Progenitor cell of endocrine pancreas (in vitro differentiated cells): ENCODE measurements at regions not wholly inside any gene's neighbourhood (a gene's known extent, or its start where the extent isn't known, plus 50 kb on each side); places are given as distances from the start of the nearest gene placed in this dataset.

Experiments used
- DNase-seq: peaks from one replicate; pipeline ENCODE4 v3.0.0; 2021; ENCODE audit warnings: low spot score; ENCODE audit not compliant: unreplicated experiment
- H3K27ac Mint-ChIP-seq: 2 replicates; pipeline ENCODE4 v1.8.0; 2021; ENCODE audit warnings: mild to moderate bottlenecking, moderate library complexity, mixed read lengths
- H3K27me3 Mint-ChIP-seq: 2 replicates; pipeline ENCODE4 v1.8.0; 2021; ENCODE audit warnings: mixed read lengths
- H3K36me3 Mint-ChIP-seq: 2 replicates; pipeline ENCODE4 v1.8.0; 2022; ENCODE audit warnings: mixed read lengths; ENCODE audit not compliant: insufficient read depth
- H3K4me1 Mint-ChIP-seq: 2 replicates; pipeline ENCODE4 v1.8.0; 2021; ENCODE audit warnings: low read depth, mixed read lengths
- H3K4me3 Mint-ChIP-seq: 2 replicates; pipeline ENCODE4 v1.8.0; 2021; ENCODE audit warnings: low read depth, mild to moderate bottlenecking, moderate library complexity, mixed read lengths
- H3K9me3 Mint-ChIP-seq: 2 replicates; pipeline ENCODE4 v1.8.0; 2021; ENCODE audit warnings: low read depth, mixed read lengths
- CTCF ChIP-seq: fragments of 200-600 bp; sonication (generic); IDR thresholded peaks from one replicate; pipeline ENCODE4 v1.5.0; 2021; ENCODE audit warnings: antibody characterized with exemption, mild to moderate bottlenecking; ENCODE audit not compliant: unreplicated experiment

- no peaks in the 10 kb centered on the region for H3K4me1 Mint-ChIP-seq
- H3K27me3 Mint-ChIP-seq: peaks cover 14% of the 10 kb centered on the region
- no peak overlapping the region for H3K27ac Mint-ChIP-seq
- TF ChIP-seq CTCF: no peak
- no peak for DNase-seq
- H3K9me3 Mint-ChIP-seq: no peaks in the 10 kb centered on the region
- H3K36me3 Mint-ChIP-seq: no peaks in the 10 kb centered on the region
- no peak overlapping the region for H3K4me3 Mint-ChIP-seq
Measured at GRCh38 chr2:11014026-11014425, 102.3 kb downstream of the KCNF1 start.

- H3K4me1 Mint-ChIP-seq: peaks cover 2% of the 10 kb centered on the region
- H3K9me3 Mint-ChIP-seq: no peaks in the 10 kb centered on the region
- TF ChIP-seq CTCF: no peak
- peaks cover 14% of the 10 kb centered on the region for H3K27me3 Mint-ChIP-seq
- no peak overlapping the region for H3K4me3 Mint-ChIP-seq
- no peak overlapping the region for H3K27ac Mint-ChIP-seq
- H3K36me3 Mint-ChIP-seq: no peaks in the 10 kb centered on the region
- DNase-seq: no peak
Measured at GRCh38 chr2:11016735-11017388, 105.1 kb downstream of the KCNF1 start.

- TF ChIP-seq CTCF: no peak
- no peak for DNase-seq
- H3K27me3 Mint-ChIP-seq: peaks cover 17% of the 10 kb centered on the region
Measured at GRCh38 chr2:11017921-11018320, 106.2 kb downstream of the KCNF1 start.

GRCh38 chr2:11018651-11019185, 107.0 kb downstream of the KCNF1 start:
- peaks cover 17% of the 10 kb centered on the region for H3K27me3 Mint-ChIP-seq
- no peaks in the 10 kb centered on the region for H3K9me3 Mint-ChIP-seq
- H3K4me1 Mint-ChIP-seq: peaks cover 2% of the 10 kb centered on the region
- H3K4me3 Mint-ChIP-seq: no peak overlapping the region
- TF ChIP-seq CTCF: no peak
- H3K27ac Mint-ChIP-seq: no peak overlapping the region
- no peaks in the 10 kb centered on the region for H3K36me3 Mint-ChIP-seq
- no peak for DNase-seq

More at GRCh38 chr2:11017921-11018320, 106.2 kb downstream of the KCNF1 start:
- peaks cover 2% of the 10 kb centered on the region for H3K4me1 Mint-ChIP-seq
- H3K27ac Mint-ChIP-seq: no peak overlapping the region
- H3K9me3 Mint-ChIP-seq: no peaks in the 10 kb centered on the region
- H3K36me3 Mint-ChIP-seq: no peaks in the 10 kb centered on the region
- H3K4me3 Mint-ChIP-seq: no peak overlapping the region

GRCh38 chr2:11019614-11020013, 107.9 kb downstream of the KCNF1 start:
- no peak overlapping the region for H3K4me3 Mint-ChIP-seq
- no peaks in the 10 kb centered on the region for H3K36me3 Mint-ChIP-seq
- H3K27ac Mint-ChIP-seq: no peak overlapping the region
- H3K9me3 Mint-ChIP-seq: no peaks in the 10 kb centered on the region
- peaks cover 4% of the 10 kb centered on the region for H3K4me1 Mint-ChIP-seq
- H3K27me3 Mint-ChIP-seq: peaks cover 20% of the 10 kb centered on the region
- DNase-seq: no peak
- no peak for TF ChIP-seq CTCF
